Neuronal stem cell (in vitro differentiated cells): ENCODE measurements at regions not wholly inside any gene's neighbourhood (a gene's known extent, or its start where the extent isn't known, plus 50 kb on each side); places are given as distances from the start of the nearest gene placed in this dataset.

ENCODE experiments used
- DNase-seq: peaks from one replicate; pipeline ENCODE4 v3.0.0-alpha.2; 2013; ENCODE audit warnings: low spot score
- H2AFZ ChIP-seq: one replicate; pipeline ENCODE4 v1.6.1; 2013; ENCODE audit warnings: mild to moderate bottlenecking, low read length, inconsistent platforms
- H2AK5ac ChIP-seq: 2 replicates; pipeline ENCODE4 v1.6.1; 2013; ENCODE audit warnings: low read depth, mild to moderate bottlenecking, inconsistent platforms, low read length, moderate library complexity, mixed read lengths
- H2BK120ac ChIP-seq: 2 replicates; pipeline ENCODE4 v1.6.1; 2013; ENCODE audit warnings: low read depth, mild to moderate bottlenecking, inconsistent platforms, low read length, moderate library complexity, mixed read lengths
- H2BK12ac ChIP-seq: one replicate; pipeline ENCODE4 v1.6.1; 2013; ENCODE audit warnings: low read length, inconsistent platforms
- H2BK15ac ChIP-seq: 2 replicates; pipeline ENCODE4 v1.6.1; 2013; ENCODE audit warnings: mild to moderate bottlenecking, low read length, inconsistent platforms, mixed read lengths
- H2BK5ac ChIP-seq: one replicate; pipeline ENCODE4 v1.6.1; 2013; ENCODE audit warnings: inconsistent platforms, mild to moderate bottlenecking, low read length, moderate library complexity
- H3K14ac ChIP-seq: one replicate; pipeline ENCODE4 v1.6.1; 2013; ENCODE audit warnings: low read length, inconsistent platforms
- H3K18ac ChIP-seq: 2 replicates; pipeline ENCODE4 v1.6.1; 2013; ENCODE audit warnings: low read length, inconsistent platforms
- H3K23ac ChIP-seq: 2 replicates; pipeline ENCODE4 v1.6.1; 2013; ENCODE audit warnings: low read depth, mild to moderate bottlenecking, mixed read lengths, low read length, inconsistent platforms; ENCODE audit not compliant: poor library complexity
- H3K27ac ChIP-seq: replicated peaks from 3 replicates; pipeline ENCODE4 v1.5.1; 2013; ENCODE audit warnings: low read length, inconsistent platforms
- H3K27me3 ChIP-seq, 3 experiments: 2 replicates each; pipeline ENCODE4 v1.6.1; 2013; ENCODE audit warnings: low read length in 3 of 3, mild to moderate bottlenecking in 2 of 3, inconsistent platforms in 1 of 3, low read depth in 1 of 3, mixed read lengths in 1 of 3, moderate library complexity in 1 of 3; ENCODE audit not compliant: control insufficient read depth in 3 of 3, insufficient read depth in 3 of 3
- H3K36me3 ChIP-seq, 2 donors: replicated peaks in 1 of 2; 2 replicates each; pipeline ENCODE4 v1.6.1; 2013; ENCODE audit warnings: low read length in 2 of 2; ENCODE audit not compliant: control insufficient read depth in 2 of 2, insufficient read depth in 2 of 2
- H3K4ac ChIP-seq: 2 replicates; pipeline ENCODE4 v1.6.1; 2013; ENCODE audit warnings: inconsistent platforms, mild to moderate bottlenecking, low read length, moderate library complexity
- H3K4me1 ChIP-seq, 2 donors: 1 replicate in 1 of 2; 2 replicates in 1 of 2; pipeline ENCODE4 v1.6.1; 2013; ENCODE audit warnings: low read length in 2 of 2, low read depth in 1 of 2; ENCODE audit not compliant: control insufficient read depth in 2 of 2, insufficient read depth in 1 of 2
- H3K4me2 ChIP-seq: one replicate; pipeline ENCODE4 v1.6.1; 2013; ENCODE audit warnings: mild to moderate bottlenecking, low read length, inconsistent platforms; ENCODE audit not compliant: insufficient read depth, poor library complexity, severe bottlenecking
- H3K4me3 ChIP-seq, 2 donors: 2 replicates each; pipeline ENCODE4 v1.5.1; 2013; ENCODE audit warnings: low read length in 2 of 2, mild to moderate bottlenecking in 2 of 2, inconsistent platforms in 1 of 2, moderate library complexity in 1 of 2
- H3K79me1 ChIP-seq: one replicate; pipeline ENCODE4 v1.6.1; 2013; ENCODE audit warnings: low read depth, mild to moderate bottlenecking, inconsistent platforms, low read length, moderate library complexity
- H3K9ac ChIP-seq: one replicate; pipeline ENCODE4 v1.6.1; 2013; ENCODE audit warnings: mild to moderate bottlenecking, low read depth, low read length, inconsistent platforms; ENCODE audit not compliant: poor library complexity
- H3K9me3 ChIP-seq, 2 donors: replicated peaks in 1 of 2; 2 replicates each; pipeline versions ENCODE3 to v1.6.1; 2013; ENCODE audit warnings: low read length in 2 of 2, mild to moderate bottlenecking in 2 of 2, inconsistent platforms in 1 of 2, low read depth in 1 of 2, mixed read lengths in 1 of 2, moderate library complexity in 1 of 2; ENCODE audit not compliant: control insufficient read depth in 2 of 2, insufficient read depth in 1 of 2
- H4K8ac ChIP-seq: one replicate; pipeline ENCODE4 v1.6.1; 2013; ENCODE audit warnings: low read depth, mild to moderate bottlenecking, inconsistent platforms, low read length, moderate library complexity
- H4K91ac ChIP-seq: one replicate; pipeline ENCODE4 v1.6.1; 2013; ENCODE audit warnings: low read length, low read depth, mild to moderate bottlenecking, inconsistent platforms; ENCODE audit not compliant: poor library complexity
- WGBS, 2 donors: extraction: QIAGEN DNeasy Blood & Tissue Kit; methylation state at CpG; one replicate each; pipeline ENCODE4 v1.1.7; 2013; ENCODE audit warnings: missing lambda C conversion rate in 2 of 2, mixed read lengths in 1 of 2; ENCODE audit not compliant: insufficient read length in 2 of 2, insufficient replicate concordance in 1 of 2; ENCODE audit errors: extremely low coverage in 2 of 2; 5-methylcytosine and 5-hydroxymethylcytosine counted together

- no peak for DNase-seq
- Histone ChIP-seq H2AK5ac (no peak overlapping the region), H4K91ac (no peak overlapping the region), H2AFZ (no peak overlapping the region), H3K4me1 (peaks cover 0 to 4% of the 10 kb centered on the region in 2 donors), H3K14ac (no peak overlapping the region), H4K8ac (no peak overlapping the region), H2BK5ac (no peak overlapping the region), H3K79me1 (no peaks in the 10 kb centered on the region), H3K4me2 (no peak overlapping the region), H2BK120ac (no peak overlapping the region), H3K23ac (no peak overlapping the region), H3K18ac (no peak overlapping the region), H3K4ac (no peak overlapping the region), H3K4me3 (no peak overlapping the region), H3K27ac (no peak overlapping the region), H3K27me3 (peaks cover 0 to 1% (median 0%) of the 10 kb centered on the region in 3 experiments), H3K9me3 (peaks cover 0 to under 1% of the 10 kb centered on the region in 2 donors), H2BK12ac (no peak overlapping the region), H2BK15ac (no peak overlapping the region), H3K36me3 (no peaks in the 10 kb centered on the region), H3K9ac (no peak overlapping the region)
- no CpG with 5 or more reads among the region's 2 CpGs for WGBS, 2 donors
Measured at GRCh38 chr4:159497936-159498335, 395.1 kb downstream of the RAPGEF2 start.

- H3K79me1 ChIP-seq = no peaks in the 10 kb centered on the region
- no peak overlapping the region for H2BK120ac ChIP-seq
- H3K27ac ChIP-seq = no peak overlapping the region
- H3K36me3 ChIP-seq = no peaks in the 10 kb centered on the region
- no CpG with 5 or more reads among the region's 5 CpGs for WGBS, 2 donors
- no peak overlapping the region for H3K14ac ChIP-seq
- no peak overlapping the region for H2AK5ac ChIP-seq
- H3K4me2 ChIP-seq = no peak overlapping the region
- no peak overlapping the region for H3K4me3 ChIP-seq
- no peak for DNase-seq
- no peak overlapping the region for H4K8ac ChIP-seq
- no peak overlapping the region for H3K23ac ChIP-seq
- peaks cover 0 to 4% (median 0%) of the 10 kb centered on the region in 3 experiments for H3K27me3 ChIP-seq
- no peak overlapping the region for H3K9ac ChIP-seq
- H3K9me3 ChIP-seq = no peaks in the 10 kb centered on the region
- H2BK5ac ChIP-seq = no peak overlapping the region
- H2BK15ac ChIP-seq = no peak overlapping the region
- no peak overlapping the region for H3K18ac ChIP-seq
- no peak overlapping the region for H4K91ac ChIP-seq
- peaks cover 1 to 7% of the 10 kb centered on the region in 2 donors for H3K4me1 ChIP-seq
- no peak overlapping the region for H2AFZ ChIP-seq
- no peak overlapping the region for H2BK12ac ChIP-seq
- H3K4ac ChIP-seq = no peak overlapping the region
Measured at GRCh38 chr4:159498446-159499115, 395.7 kb downstream of the RAPGEF2 start.

GRCh38 chr4:159500861-159501260, 398.0 kb downstream of the RAPGEF2 start:
- Histone ChIP-seq H3K23ac (no peak overlapping the region), H2BK5ac (no peak overlapping the region), H2BK15ac (no peak overlapping the region), H3K36me3 (no peaks in the 10 kb centered on the region), H4K91ac (no peak overlapping the region), H3K27ac (no peak overlapping the region), H4K8ac (no peak overlapping the region), H2BK12ac (no peak overlapping the region), H3K4me1 (peaks cover 6 to 16% of the 10 kb centered on the region in 2 donors), H3K27me3 (peaks cover 0 to 4% (median 0%) of the 10 kb centered on the region in 3 experiments), H3K79me1 (no peaks in the 10 kb centered on the region), H3K9me3 (no peaks in the 10 kb centered on the region), H2AK5ac (no peak overlapping the region), H3K4ac (no peak overlapping the region), H3K14ac (no peak overlapping the region), H2AFZ (no peak overlapping the region), H3K9ac (no peak overlapping the region), H2BK120ac (no peak overlapping the region), H3K4me3 (no peak overlapping the region), H3K4me2 (no peak overlapping the region), H3K18ac (no peak overlapping the region)
- no CpG with 5 or more reads among the region's 2 CpGs for WGBS, 2 donors
- DNase-seq = no peak

- Histone ChIP-seq H3K27ac (no peak overlapping the region), H3K4ac (no peak overlapping the region), H3K23ac (no peak overlapping the region), H3K9ac (no peak overlapping the region), H3K18ac (no peak overlapping the region), H2AK5ac (no peak overlapping the region), H2BK5ac (no peak overlapping the region), H3K4me1 (peaks cover 6 to 14% of the 10 kb centered on the region in 2 donors), H2BK12ac (no peak overlapping the region), H2AFZ (peak overlapping the region; percentile 56), H3K36me3 (no peaks in the 10 kb centered on the region), H4K8ac (no peak overlapping the region), H3K4me2 (no peak overlapping the region), H3K4me3 (no peak overlapping the region), H3K9me3 (no peaks in the 10 kb centered on the region), H2BK15ac (no peak overlapping the region), H3K14ac (no peak overlapping the region), H3K27me3 (peaks cover 0 to 4% (median 0%) of the 10 kb centered on the region in 3 experiments), H4K91ac (no peak overlapping the region), H3K79me1 (no peaks in the 10 kb centered on the region), H2BK120ac (no peak overlapping the region)
- DNase-seq = peak; percentile 45
- no CpG with 5 or more reads among the region's 14 CpGs for WGBS, 2 donors
Measured at GRCh38 chr4:159503236-159504008, 400.5 kb downstream of the RAPGEF2 start.
